HEK293T (cell line): ENCODE measurements at regions not wholly inside any gene's neighbourhood (a gene's known extent, or its start where the extent isn't known, plus 50 kb on each side); places are given as distances from the start of the nearest gene placed in this dataset.

ENCODE experiments used
- ELF4 ChIP-seq: fragments of 450-650 bp; IDR thresholded peaks from 2 replicates; pipeline ENCODE4 v1.6.1; 2017; ENCODE audit warnings: antibody characterized with exemption
- FOXA1 ChIP-seq: fragments of 450-650 bp; IDR thresholded peaks from 2 replicates; pipeline ENCODE4 v1.6.1; 2016; ENCODE audit warnings: mild to moderate bottlenecking
- FOXK2 ChIP-seq: fragments of 450-650 bp; IDR thresholded peaks from 2 replicates; pipeline ENCODE4 v1.6.1; 2016; ENCODE audit warnings: mild to moderate bottlenecking
- HDGF ChIP-seq: fragments of 450-650 bp; IDR thresholded peaks from 2 replicates; pipeline ENCODE4 v1.6.1; 2017; ENCODE audit warnings: antibody characterized with exemption, borderline replicate concordance
- NFRKB ChIP-seq: fragments of 450-650 bp; IDR thresholded peaks from 2 replicates; pipeline ENCODE4 v1.6.1; 2016; ENCODE audit warnings: mild to moderate bottlenecking, moderate library complexity
- SP1 ChIP-seq: fragments of 450-650 bp; IDR thresholded peaks from 2 replicates; pipeline ENCODE4 v1.6.1; 2017
- TARDBP ChIP-seq: fragments of 450-650 bp; IDR thresholded peaks from 2 replicates; pipeline ENCODE4 v1.6.1; 2016

- no peak for TF ChIP-seq FOXK2
- TF ChIP-seq SP1 = no peak
- no peak for TF ChIP-seq ELF4
- no peak for TF ChIP-seq FOXA1
- no peak for TF ChIP-seq NFRKB
- TF ChIP-seq TARDBP = no peak
- no peak for TF ChIP-seq HDGF
Measured at GRCh38 chr2:83109284-83109683, 1349.8 kb downstream of the SUCLG1 start.
